ENCODE measurements at regions not wholly inside any gene's neighbourhood (a gene's known extent, or its start where the extent isn't known, plus 50 kb on each side); places are given as distances from the start of the nearest gene placed in this dataset.
"Not testable (repeated sequence)": the region's sequence is repeated elsewhere in the genome, so short reads cannot be mapped to it uniquely, and the experiment has no call there.

- H3K4me3 ChIP-seq (ENCODE audit: low read depth in 1 of 2, low read length in 2 of 2); H3K27me3 ChIP-seq (ENCODE audit: control insufficient read depth in 1 of 2, insufficient read depth in 2 of 2, low read length in 2 of 2); H3K27ac ChIP-seq (ENCODE audit: low read depth, low read length); H3K9me3 ChIP-seq (ENCODE audit: low read length); H3K36me3 ChIP-seq (ENCODE audit: insufficient read depth, low read length); H3K4me1 ChIP-seq (ENCODE audit: insufficient read depth, low read length); H3K9ac ChIP-seq (ENCODE audit: low read length): not testable (repeated sequence)
Measured at GRCh38 chr4:189629733-189630132, 310.9 kb upstream of the FRG1 start.

- not testable (repeated sequence) for H3K27ac ChIP-seq (ENCODE audit: low read depth, low read length); H3K36me3 ChIP-seq (ENCODE audit: insufficient read depth, low read length); H3K9me3 ChIP-seq (ENCODE audit: low read length); H3K27me3 ChIP-seq (ENCODE audit: control insufficient read depth in 1 of 2, insufficient read depth in 2 of 2, low read length in 2 of 2); H3K4me1 ChIP-seq (ENCODE audit: insufficient read depth, low read length); H3K9ac ChIP-seq (ENCODE audit: low read length); H3K4me3 ChIP-seq (ENCODE audit: low read depth in 1 of 2, low read length in 2 of 2)
Measured at GRCh38 chr4:189630913-189631567, 309.6 kb upstream of the FRG1 start.

- H3K27ac ChIP-seq (ENCODE audit: low read depth, low read length); H3K27me3 ChIP-seq (ENCODE audit: control insufficient read depth in 1 of 2, insufficient read depth in 2 of 2, low read length in 2 of 2); H3K9ac ChIP-seq (ENCODE audit: low read length); H3K4me3 ChIP-seq (ENCODE audit: low read depth in 1 of 2, low read length in 2 of 2); H3K4me1 ChIP-seq (ENCODE audit: insufficient read depth, low read length); H3K9me3 ChIP-seq (ENCODE audit: low read length); H3K36me3 ChIP-seq (ENCODE audit: insufficient read depth, low read length): not testable (repeated sequence)
Measured at GRCh38 chr4:189631568-189631916, 309.1 kb upstream of the FRG1 start.

DNA sequence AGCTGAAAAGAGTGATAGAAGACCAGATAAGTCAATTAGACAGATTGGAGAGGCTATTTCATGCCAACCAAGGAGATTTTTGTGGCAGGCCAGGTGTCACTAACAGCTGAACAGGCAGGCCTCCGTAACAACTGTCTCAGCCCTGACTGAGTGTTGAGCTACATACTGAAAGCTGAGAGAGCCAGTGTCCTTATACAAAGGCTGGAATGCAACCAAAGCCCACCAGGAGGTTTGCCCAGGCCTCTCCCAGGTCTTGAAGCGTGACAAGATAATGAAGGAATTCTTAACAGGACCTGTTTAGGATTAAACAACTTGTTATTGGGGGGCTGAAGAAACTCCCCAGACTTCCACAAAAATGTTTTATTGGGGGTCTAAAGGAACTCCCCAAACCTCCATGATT is 290.2 kb upstream of the FRG1 start:
- not testable (repeated sequence) for H3K27me3 ChIP-seq (ENCODE audit: control insufficient read depth in 1 of 2, insufficient read depth in 2 of 2, low read length in 2 of 2); H3K36me3 ChIP-seq (ENCODE audit: insufficient read depth, low read length); H3K9ac ChIP-seq (ENCODE audit: low read length); H3K9me3 ChIP-seq (ENCODE audit: low read length); H3K4me1 ChIP-seq (ENCODE audit: insufficient read depth, low read length); H3K4me3 ChIP-seq (ENCODE audit: low read depth in 1 of 2, low read length in 2 of 2); H3K27ac ChIP-seq (ENCODE audit: low read depth, low read length)

GRCh38 chr4:189653130-189653653 is 287.5 kb upstream of the FRG1 start:
- not testable (repeated sequence) for H3K9ac ChIP-seq (ENCODE audit: low read length); H3K27me3 ChIP-seq (ENCODE audit: control insufficient read depth in 1 of 2, insufficient read depth in 2 of 2, low read length in 2 of 2); H3K27ac ChIP-seq (ENCODE audit: low read depth, low read length); H3K4me1 ChIP-seq (ENCODE audit: insufficient read depth, low read length); H3K36me3 ChIP-seq (ENCODE audit: insufficient read depth, low read length); H3K9me3 ChIP-seq (ENCODE audit: low read length); H3K4me3 ChIP-seq (ENCODE audit: low read depth in 1 of 2, low read length in 2 of 2)

GRCh38 chr4:189653983-189654382 is 286.7 kb upstream of the FRG1 start:
- H3K9me3 ChIP-seq (ENCODE audit: low read length); H3K4me1 ChIP-seq (ENCODE audit: insufficient read depth, low read length); H3K27ac ChIP-seq (ENCODE audit: low read depth, low read length); H3K4me3 ChIP-seq (ENCODE audit: low read depth in 1 of 2, low read length in 2 of 2); H3K36me3 ChIP-seq (ENCODE audit: insufficient read depth, low read length); H3K27me3 ChIP-seq (ENCODE audit: control insufficient read depth in 1 of 2, insufficient read depth in 2 of 2, low read length in 2 of 2); H3K9ac ChIP-seq (ENCODE audit: low read length): not testable (repeated sequence)

DNA sequence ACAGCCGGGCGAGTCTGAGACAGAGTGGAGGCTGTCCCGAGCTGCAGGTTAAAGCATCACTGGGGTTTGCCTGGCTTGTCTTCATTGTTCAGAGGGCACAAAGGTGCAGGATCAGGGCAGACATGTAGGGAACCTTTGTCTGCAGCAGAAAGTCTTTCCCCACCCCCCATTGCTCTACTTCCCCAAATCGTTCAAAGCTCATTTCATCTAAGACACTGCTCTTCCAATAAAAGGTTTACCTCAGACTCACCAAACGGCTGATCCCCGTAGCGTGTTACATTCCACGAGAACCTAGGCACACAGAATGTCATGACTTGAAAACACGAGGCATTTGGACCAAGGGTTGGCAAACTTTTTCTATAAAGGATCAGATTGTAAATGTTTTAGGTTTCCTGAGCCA is 286.3 kb upstream of the FRG1 start:
- not testable (repeated sequence) for H3K9me3 ChIP-seq (ENCODE audit: low read length); H3K4me1 ChIP-seq (ENCODE audit: insufficient read depth, low read length); H3K4me3 ChIP-seq (ENCODE audit: low read depth in 1 of 2, low read length in 2 of 2); H3K27ac ChIP-seq (ENCODE audit: low read depth, low read length); H3K9ac ChIP-seq (ENCODE audit: low read length); H3K27me3 ChIP-seq (ENCODE audit: control insufficient read depth in 1 of 2, insufficient read depth in 2 of 2, low read length in 2 of 2); H3K36me3 ChIP-seq (ENCODE audit: insufficient read depth, low read length)

GRCh38 chr4:189655817-189656216 is 284.9 kb upstream of the FRG1 start:
- not testable (repeated sequence) for H3K4me3 ChIP-seq (ENCODE audit: low read depth in 1 of 2, low read length in 2 of 2); H3K36me3 ChIP-seq (ENCODE audit: insufficient read depth, low read length); H3K9ac ChIP-seq (ENCODE audit: low read length); H3K9me3 ChIP-seq (ENCODE audit: low read length); H3K27ac ChIP-seq (ENCODE audit: low read depth, low read length); H3K4me1 ChIP-seq (ENCODE audit: insufficient read depth, low read length); H3K27me3 ChIP-seq (ENCODE audit: control insufficient read depth in 1 of 2, insufficient read depth in 2 of 2, low read length in 2 of 2)

GRCh38 chr4:189656641-189657040 is 284.0 kb upstream of the FRG1 start:
- H3K9ac ChIP-seq (ENCODE audit: low read length), result no peak overlapping the region
- no peak overlapping the region for H3K4me3 ChIP-seq (ENCODE audit: low read depth in 1 of 2, low read length in 2 of 2)
- H3K27ac ChIP-seq (ENCODE audit: low read depth, low read length), result no peak overlapping the region
- H3K9me3 ChIP-seq (ENCODE audit: low read length), result no peaks in the 10 kb centered on the region
- no peaks in the 10 kb centered on the region for H3K27me3 ChIP-seq (ENCODE audit: control insufficient read depth in 1 of 2, insufficient read depth in 2 of 2, low read length in 2 of 2)
- H3K4me1 ChIP-seq (ENCODE audit: insufficient read depth, low read length), result no peaks in the 10 kb centered on the region
- H3K36me3 ChIP-seq (ENCODE audit: insufficient read depth, low read length), result no peaks in the 10 kb centered on the region

DNA sequence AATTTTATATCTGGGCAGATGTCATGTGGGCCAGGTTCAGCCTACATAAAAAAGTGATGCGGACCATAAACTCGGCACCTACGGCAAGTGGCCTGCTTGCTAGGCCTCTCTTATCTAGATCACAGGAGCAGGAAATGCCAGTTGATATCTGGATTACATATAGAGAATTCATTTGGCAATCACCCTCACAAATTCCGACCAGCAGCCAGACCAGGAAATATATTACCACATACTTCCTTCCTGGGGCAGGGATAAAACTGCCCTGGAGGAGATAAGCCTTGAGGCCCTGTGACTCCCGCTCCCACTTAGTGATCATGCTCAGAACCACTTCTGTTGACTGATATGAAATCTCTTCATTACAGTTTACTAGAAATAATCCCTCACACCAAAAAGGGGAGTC is 282.4 kb upstream of the FRG1 start:
- H3K27me3 ChIP-seq (ENCODE audit: control insufficient read depth in 1 of 2, insufficient read depth in 2 of 2, low read length in 2 of 2); H3K4me1 ChIP-seq (ENCODE audit: insufficient read depth, low read length); H3K4me3 ChIP-seq (ENCODE audit: low read depth in 1 of 2, low read length in 2 of 2); H3K36me3 ChIP-seq (ENCODE audit: insufficient read depth, low read length); H3K9me3 ChIP-seq (ENCODE audit: low read length); H3K9ac ChIP-seq (ENCODE audit: low read length); H3K27ac ChIP-seq (ENCODE audit: low read depth, low read length): not testable (repeated sequence)

DNA sequence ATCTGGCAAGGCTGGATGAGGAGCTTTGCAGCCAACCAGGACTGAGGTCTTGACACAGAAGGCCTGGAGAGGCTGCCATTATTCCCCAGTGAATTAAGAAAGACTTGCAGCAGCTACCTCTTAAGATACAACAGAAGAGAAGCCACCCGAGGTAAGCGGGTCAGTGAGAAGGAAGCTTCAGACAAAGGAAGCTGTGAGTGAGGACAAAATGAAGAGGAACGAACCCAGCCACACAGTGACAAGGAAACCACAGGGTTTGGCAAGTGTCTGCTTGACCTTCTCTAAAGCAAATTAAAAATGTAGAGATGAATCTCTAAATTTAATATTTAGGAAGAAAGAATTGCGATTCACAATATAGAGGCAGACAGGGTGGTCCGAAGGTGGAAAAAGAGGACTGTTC is 281.8 kb upstream of the FRG1 start:
- H3K36me3 ChIP-seq (ENCODE audit: insufficient read depth, low read length); H3K9me3 ChIP-seq (ENCODE audit: low read length); H3K9ac ChIP-seq (ENCODE audit: low read length); H3K4me3 ChIP-seq (ENCODE audit: low read depth in 1 of 2, low read length in 2 of 2); H3K27me3 ChIP-seq (ENCODE audit: control insufficient read depth in 1 of 2, insufficient read depth in 2 of 2, low read length in 2 of 2); H3K27ac ChIP-seq (ENCODE audit: low read depth, low read length); H3K4me1 ChIP-seq (ENCODE audit: insufficient read depth, low read length): not testable (repeated sequence)

GRCh38 chr4:189659287-189659686 is 281.4 kb upstream of the FRG1 start:
- no peak overlapping the region for H3K27ac ChIP-seq (ENCODE audit: low read depth, low read length)
- no peak overlapping the region for H3K4me3 ChIP-seq (ENCODE audit: low read depth in 1 of 2, low read length in 2 of 2)

More at GRCh38 chr4:189659287-189659686, 281.4 kb upstream of the FRG1 start:
- Histone ChIP-seq H3K4me1 (ENCODE audit: insufficient read depth, low read length) (no peaks in the 10 kb centered on the region), H3K9ac (ENCODE audit: low read length) (no peak overlapping the region), H3K36me3 (ENCODE audit: insufficient read depth, low read length) (no peaks in the 10 kb centered on the region), H3K9me3 (ENCODE audit: low read length) (no peaks in the 10 kb centered on the region), H3K27me3 (ENCODE audit: control insufficient read depth in 1 of 2, insufficient read depth in 2 of 2, low read length in 2 of 2) (no peaks in the 10 kb centered on the region)

Measured in muscle layer of colon (tissue), 2 donors.